ENCODE measurements at regions not wholly inside any gene's neighbourhood (a gene's known extent, or its start where the extent isn't known, plus 50 kb on each side); places are given as distances from the start of the nearest gene placed in this dataset.

- no peaks in the 10 kb centered on the region for H3K79me2 ChIP-seq (ENCODE audit: control insufficient read depth, insufficient read depth, low read length)
- no peak overlapping the region for H3K4me3 ChIP-seq (replicated peaks in 1 of 3; ENCODE audit: insufficient read depth in 1 of 3, low read depth in 1 of 3, low read length in 3 of 3)
- dilution Hi-C loops (cut with MboI; ENCODE audit: extremely low pct_ligation_motif_present, low sequenced_read_pairs) (no loop called here), intact Hi-C loops (cut with micrococcal nuclease) (no loop called here)
- no peak for DNase-seq (ENCODE audit: low read depth, low spot score)
- no peaks in the 10 kb centered on the region for H4K20me1 ChIP-seq (replicated peaks; ENCODE audit: control insufficient read depth, extremely low read depth, insufficient read depth, low read length)
- no peak for FAIRE-seq
- H3K36me3 ChIP-seq (ENCODE audit: control insufficient read depth in 2 of 2, extremely low read depth in 1 of 2, insufficient read depth in 2 of 2, low read length in 2 of 2): no peaks in the 10 kb centered on the region
- H2AFZ ChIP-seq (ENCODE audit: low read depth, low read length): no peak overlapping the region
- H3K9me1 ChIP-seq (replicated peaks; ENCODE audit: control insufficient read depth, extremely low read depth, insufficient read depth, low read length): no peaks in the 10 kb centered on the region
- no peak overlapping the region for H3K27ac ChIP-seq (ENCODE audit: insufficient read depth, low read depth, low read length)
- TF ChIP-seq FOS (IDR thresholded peaks at IDR 0.05; ENCODE audit: borderline replicate concordance, insufficient read depth, low read length): no peak
- no peak for TF ChIP-seq MAX (IDR thresholded peaks at IDR 0.05; ENCODE audit: insufficient read depth, insufficient read length)
- TF ChIP-seq GATA2 (IDR thresholded peaks at IDR 0.05; ENCODE audit: insufficient read depth, insufficient read length, low read depth, low read length): no peak
- no peak for TF ChIP-seq POLR2A (IDR thresholded peaks at IDR 0.05; ENCODE audit: low read depth, low read length)
- TF ChIP-seq EZH2 (IDR thresholded peaks at IDR 0.05; ENCODE audit: borderline replicate concordance, low read depth, low read length, severe bottlenecking): no peak
- TF ChIP-seq JUN (IDR thresholded peaks at IDR 0.05; ENCODE audit: borderline replicate concordance, insufficient read depth, insufficient read length, low read depth): no peak
- no peak for TF ChIP-seq MYC (IDR thresholded peaks at IDR 0.05; ENCODE audit: low read depth, low read length)
- no peak for TF ChIP-seq POLR2AphosphoS5 (IDR thresholded peaks at IDR 0.05; ENCODE audit: insufficient read depth, low read depth, low read length)
- TF ChIP-seq CTCF (IDR thresholded peaks at IDR 0.05; ENCODE audit: extremely low read depth in 1 of 2, insufficient read depth in 1 of 2, low read depth in 1 of 2, low read length in 2 of 2): no peak
- no peak overlapping the region for H3K4me2 ChIP-seq (ENCODE audit: insufficient read depth, low read length)
- ChIA-PET CTCF (no interaction called here), POLR2A (no interaction called here)
- no peak overlapping the region for H3K9ac ChIP-seq (replicated peaks; ENCODE audit: extremely low read depth, insufficient read depth, low read length)
- no peaks in the 10 kb centered on the region for H3K9me3 ChIP-seq (replicated peaks; ENCODE audit: control insufficient read depth, insufficient read depth, low read length)
- H3K4me1 ChIP-seq (ENCODE audit: control insufficient read depth, extremely low read depth, insufficient read depth, low read length): no peaks in the 10 kb centered on the region
- no peaks in the 10 kb centered on the region for H3K27me3 ChIP-seq (ENCODE audit: control insufficient read depth in 2 of 2, insufficient read depth in 2 of 2, low read length in 2 of 2)
- no TSS peak for BruUV-seq (replicated peaks)
These were observed 500.8 kb upstream of the ANKRD30A start for GRCh38 chr10:36624551-36625100.

All from endothelial cell of umbilical vein (primary cell).